Heart right ventricle (tissue), 16 donors: ENCODE measurements at regions not wholly inside any gene's neighbourhood (a gene's known extent, or its start where the extent isn't known, plus 50 kb on each side); places are given as distances from the start of the nearest gene placed in this dataset.

ENCODE experiments used
- ATAC-seq, 8 donors: fragments of 200-7000 bp; cut with Tn5 transposase; one replicate each; pipeline ENCODE4 v1.9.1; 2020; ENCODE audit warnings: mild to moderate bottlenecking in 8 of 8, moderate library complexity in 8 of 8, moderate number of reproducible peaks in 1 of 8
- DNase-seq, 2 donors: peaks; one replicate each; pipeline ENCODE4 v3.0.0-alpha.2; 2020
- H3K27ac ChIP-seq, 10 donors: fragments of 200-600 bp; sonication (generic) in 2 of 10; one replicate each; pipeline versions ENCODE4 v1.5.0 to v1.8.0; 2020 to 2022; ENCODE audit warnings: mild to moderate bottlenecking in 3 of 10
- H3K27me3 ChIP-seq, 7 donors: fragments of 200-600 bp; one replicate each; pipeline ENCODE4 v1.8.0; 2021 to 2022; ENCODE audit warnings: mild to moderate bottlenecking in 2 of 7
- H3K36me3 ChIP-seq, 9 donors: fragments of 200-600 bp; sonication (generic) in 1 of 9; one replicate each; pipeline versions ENCODE4 v1.5.0 to v1.8.0; 2020 to 2022; ENCODE audit warnings: mild to moderate bottlenecking in 2 of 9
- H3K4me1 ChIP-seq, 9 donors: fragments of 200-600 bp; sonication (generic) in 1 of 9; one replicate each; pipeline versions ENCODE4 v1.5.0 to v1.8.0; 2020 to 2022; ENCODE audit warnings: mild to moderate bottlenecking in 4 of 9
- H3K4me3 ChIP-seq, 10 donors: fragments of 200-600 bp; sonication (generic) in 2 of 10; one replicate each; pipeline versions ENCODE4 v1.5.0 to v1.8.0; 2020 to 2022; ENCODE audit warnings: mild to moderate bottlenecking in 7 of 10, moderate library complexity in 2 of 10
- H3K9me3 ChIP-seq, 11 donors: fragments of 200-600 bp in 10 of 11; sonication (generic) in 2 of 11; one replicate each; pipeline versions ENCODE4 v1.5.0 to v1.8.0; 2013 to 2022; ENCODE audit warnings: mild to moderate bottlenecking in 2 of 11, control low read depth in 1 of 11, moderate library complexity in 1 of 11
- CTCF ChIP-seq, 9 donors: fragments of 200-600 bp; sonication (generic) in 2 of 9; IDR thresholded peaks; one replicate each; pipeline versions ENCODE4 v1.5.0 to v1.8.0; 2021 to 2022; ENCODE audit warnings: antibody characterized with exemption in 9 of 9, mild to moderate bottlenecking in 5 of 9, moderate library complexity in 1 of 9
- WGBS, 2 donors: extraction: QIAGEN DNeasy Blood & Tissue Kit; methylation state at CpG; one replicate each; pipeline ENCODE4 v1.1.7; 2013; ENCODE audit warnings: inconsistent platforms in 1 of 2; 5-methylcytosine and 5-hydroxymethylcytosine counted together
- intact Hi-C, 10 donors: fragments of 100-400 bp; cut with DNase I; formaldehyde crosslinking; loops; one replicate each; pipeline versions ENCODE4 v1.11.1 to v1.14.2; 2022
- donor health status: Arrhythmogenic right ventricular cardiomyopathy.
- donor health status: ischemic (EF 13 %, LVEDD 7.1; RV severe dilation, severe dysfunction).
- donor health status: healthy with polysubstance abuse.
- donor health status: DM: no; HTN: yes; CAD: no.
- donor health status: DM: no; HTN: no; CAD: no.
- donor health status: ischemic (EF 25% LVEDD 6.9; RV normal size, moderate dysfunction).
- donor health status: ischemic (EF 25% LVEDD 5.7; RV mildly dilated, moderate dysfunction).
- donor health status: healthy.
- donor health status: DM: yes; HTN: yes; CAD: no.
- donor health status: Ischemic cardiomyopathy.
- donor health status: ischemic (EF 35%, LVEDD 5.7; RV mildly dilated, moderate dysfunction).
- donor health status: nonischemic (EF 11% LVEDD 7.7; RV severe dilation, severe dysfunction).
- donor health status: DM: yes; HTN: yes; CAD: no.
- donor health status: PGD.
- donor health status: ischemic (EF 29% LVEDD 5.4; RV normal size, mild dysfunction).
- donor health status: nonischemic (EF 23%, LVEDD 6.1; RV moderate dilation, normal function).

GRCh38 chrX:10904220-10904619, 206.9 kb upstream of the HCCS start:
- WGBS, 2 donors, result 66 to 68% methylated on average over 2 of the region's 2 CpGs
- Histone ChIP-seq H3K27me3 (no peaks in the 10 kb centered on the region), H3K36me3 (no peaks in the 10 kb centered on the region), H3K4me3 (no peak overlapping the region), H3K27ac (no peak overlapping the region), H3K9me3 (peaks cover 0 to 13% (median 4%) of the 10 kb centered on the region in 11 donors), H3K4me1 (no peaks in the 10 kb centered on the region)
- DNase-seq (no peak), ATAC-seq (no peak)
- intact Hi-C loops, result no loop called here
- TF ChIP-seq CTCF (IDR thresholded peaks at IDR 0.05), result no peak

- Histone ChIP-seq H3K4me3 (no peak overlapping the region), H3K9me3 (peaks cover 0 to 13% (median 4%) of the 10 kb centered on the region in 11 donors), H3K27me3 (no peaks in the 10 kb centered on the region), H3K36me3 (no peaks in the 10 kb centered on the region), H3K4me1 (no peaks in the 10 kb centered on the region), H3K27ac (no peak overlapping the region)
- TF ChIP-seq CTCF (IDR thresholded peaks at IDR 0.05), result no peak
- DNase-seq (no peak), ATAC-seq (no peak)
- 84 to 91% methylated on average over 1 of the region's 1 CpG for whole genome bisulfite sequencing, 2 donors
- intact Hi-C loops, result no loop called here
These were observed 204.3 kb upstream of the HCCS start for GRCh38 chrX:10906866-10907265.

- DNase-seq, result no peak
- Histone ChIP-seq H3K27ac (no peak overlapping the region), H3K27me3 (no peaks in the 10 kb centered on the region), H3K9me3 (peaks cover 0 to 6% (median 0%) of the 10 kb centered on the region in 11 donors), H3K4me3 (no peak overlapping the region), H3K4me1 (no peaks in the 10 kb centered on the region), H3K36me3 (no peaks in the 10 kb centered on the region)
- intact Hi-C loops, result no loop called here
- no peak for TF ChIP-seq CTCF (IDR thresholded peaks at IDR 0.05)
- ATAC-seq, result no peak
These were observed 189.0 kb upstream of the HCCS start for GRCh38 chrX:10922159-10922558.

- Histone ChIP-seq H3K4me1 (no peaks in the 10 kb centered on the region), H3K27ac (no peak overlapping the region), H3K36me3 (no peaks in the 10 kb centered on the region), H3K27me3 (no peaks in the 10 kb centered on the region), H3K4me3 (no peak overlapping the region), H3K9me3 (peaks cover 0 to 6% (median 0%) of the 10 kb centered on the region in 11 donors)
- intact Hi-C loops, result no loop called here
- DNase-seq (no peak), ATAC-seq (no peak)
- no peak for TF ChIP-seq CTCF (IDR thresholded peaks at IDR 0.05)
- WGBS, 2 donors, result 80 to 86% methylated on average over 1 of the region's 1 CpG
These were observed 188.3 kb upstream of the HCCS start for GRCh38 chrX:10922835-10923234.

- intact Hi-C loops, result no loop called here
- TF ChIP-seq CTCF (IDR thresholded peaks at IDR 0.05), result no peak
- WGBS, 2 donors, result 62 to 84% methylated on average over 3 of the region's 3 CpGs
- Histone ChIP-seq H3K27ac (no peak overlapping the region), H3K9me3 (peaks cover 0 to 7% (median 0%) of the 10 kb centered on the region in 11 donors), H3K4me3 (no peak overlapping the region), H3K4me1 (no peaks in the 10 kb centered on the region), H3K27me3 (no peaks in the 10 kb centered on the region), H3K36me3 (no peaks in the 10 kb centered on the region)
- DNase-seq (no peak), ATAC-seq (no peak)
These were observed 187.7 kb upstream of the HCCS start for GRCh38 chrX:10923466-10923865.
